Anterior cingulate cortex (tissue), 58 donors: ENCODE measurements at regions not wholly inside any gene's neighbourhood (a gene's known extent, or its start where the extent isn't known, plus 50 kb on each side); places are given as distances from the start of the nearest gene placed in this dataset.
"Not testable (repeated sequence)": the region's sequence is repeated elsewhere in the genome, so short reads cannot be mapped to it uniquely, and the experiment has no call there.

Experiments used
- DNase-seq, 58 donors: peaks; one replicate each; lab custom pipeline; 2025; lab: John Stamatoyannopoulos, UW

DNA sequence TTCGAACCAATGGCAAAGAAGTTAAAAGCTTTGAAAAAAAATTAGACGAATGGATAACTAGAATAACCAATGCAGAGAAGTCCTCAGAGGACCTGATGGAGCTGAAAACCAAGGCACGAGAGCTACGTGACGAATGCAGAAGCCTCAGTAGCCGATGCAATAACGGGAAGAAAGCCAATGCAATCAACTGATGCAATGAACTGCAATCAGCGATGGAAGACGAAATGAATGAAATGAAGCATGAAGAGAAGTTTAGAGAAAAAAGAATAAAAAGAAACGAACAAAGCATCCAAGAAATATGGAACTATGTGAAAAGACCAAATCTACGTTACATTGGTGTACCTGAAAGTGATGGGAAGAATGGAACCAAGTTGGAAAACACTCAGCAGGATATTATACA lies 52.6 kb upstream of the MRPS30 start:
- not testable (repeated sequence) for DNase-seq

- no peak for DNase-seq
Observed at GRCh38 chr5:44747396-44747795, 61.4 kb upstream of the MRPS30 start.

DNA sequence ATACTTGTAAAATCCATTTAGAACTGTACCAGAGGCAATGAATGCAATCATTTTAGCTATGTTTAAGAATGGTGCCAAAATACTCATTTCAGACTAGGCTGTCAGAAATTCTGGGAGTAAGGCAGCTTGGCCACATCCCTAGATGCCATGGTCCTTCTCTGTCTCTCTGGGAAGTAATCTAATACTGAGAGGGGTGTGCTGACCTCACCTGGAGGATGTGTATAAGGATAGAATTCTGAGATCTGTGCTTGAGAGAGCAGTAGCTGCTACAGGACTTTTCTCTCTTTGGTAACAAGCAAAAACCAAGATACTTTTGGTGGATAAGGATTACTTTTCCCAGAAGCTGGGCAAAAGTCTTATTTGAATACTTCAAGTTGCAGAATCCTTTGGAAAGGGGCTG lies 68.1 kb upstream of the MRPS30 start:
- DNase-seq, result no peak

GRCh38 chr5:44729536-44729935 lies 79.2 kb upstream of the MRPS30 start:
- no peak for DNase-seq

DNA sequence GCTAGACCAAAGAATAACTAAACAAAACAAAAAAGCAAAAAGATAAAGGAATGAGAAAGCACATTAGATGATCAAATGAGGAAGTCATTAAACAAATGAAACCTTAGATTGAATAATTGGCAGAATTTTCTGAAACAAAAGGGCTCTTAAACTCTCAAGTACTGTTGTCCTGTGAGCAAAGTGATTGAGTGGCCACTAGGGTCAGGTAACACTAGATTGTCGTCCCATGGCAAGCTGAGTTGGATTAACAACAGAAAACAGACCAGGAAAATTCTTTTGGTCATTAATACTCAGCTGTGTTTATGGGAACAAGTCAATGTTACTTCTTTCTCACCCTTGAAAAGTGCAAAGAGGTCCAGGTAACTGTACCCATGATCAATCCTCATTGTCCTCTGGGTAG lies 81.6 kb upstream of the MRPS30 start:
- DNase-seq, result no peak

- no peak for DNase-seq
Observed at GRCh38 chr5:44719856-44720255, 88.9 kb upstream of the MRPS30 start.

DNA sequence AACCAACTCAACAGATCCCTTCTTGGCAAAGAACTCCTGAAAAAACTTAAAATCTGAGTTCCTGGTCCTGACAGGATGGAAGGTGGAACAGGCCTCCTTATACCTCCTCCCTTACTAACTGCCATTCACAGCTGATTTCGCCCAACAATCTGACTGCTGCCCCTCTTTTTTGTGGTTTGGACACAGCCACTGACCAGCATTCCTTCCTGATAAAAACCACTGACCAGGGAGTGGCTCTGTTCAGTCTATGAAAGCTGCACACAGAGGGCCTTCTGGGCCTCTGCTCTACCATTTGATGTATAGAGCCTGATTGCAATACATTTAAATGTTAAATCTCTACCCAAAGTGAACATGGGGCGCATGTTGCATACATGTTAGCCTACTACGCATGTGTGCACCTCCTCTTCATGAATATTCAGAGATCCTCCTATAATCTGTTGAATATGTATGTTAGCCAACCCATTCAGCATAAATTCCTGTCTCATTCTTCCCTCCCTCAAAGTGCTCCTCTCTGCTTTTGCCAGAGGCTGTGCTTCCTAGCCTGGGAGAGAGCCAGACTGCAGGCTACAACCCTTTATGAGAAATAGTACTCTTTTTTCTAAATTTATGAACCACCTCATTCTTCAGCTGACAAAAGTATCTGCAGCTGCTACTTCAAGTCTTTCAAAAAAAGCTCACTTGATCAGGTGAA lies 93.7 kb upstream of the MRPS30 start:
- no peak for DNase-seq

DNA sequence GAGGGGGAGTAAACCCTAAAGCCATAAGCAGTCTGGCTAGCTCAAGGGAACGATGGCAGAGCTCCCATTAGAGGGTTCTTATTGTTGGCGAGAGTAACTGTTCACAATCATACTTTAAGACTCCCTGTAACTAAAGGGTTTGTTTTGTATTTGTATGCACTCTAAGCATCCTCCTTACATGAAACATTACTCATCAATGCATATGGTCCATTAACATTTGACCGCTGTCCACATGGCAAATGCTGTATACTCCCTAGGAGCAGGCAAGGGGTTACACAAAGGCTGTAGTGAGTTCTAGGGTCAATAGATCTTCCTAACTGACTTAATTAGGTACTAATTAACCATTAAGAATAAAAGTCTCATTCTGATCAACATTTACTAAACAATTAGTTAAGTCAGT lies 95.3 kb upstream of the MRPS30 start:
- no peak for DNase-seq

DNA sequence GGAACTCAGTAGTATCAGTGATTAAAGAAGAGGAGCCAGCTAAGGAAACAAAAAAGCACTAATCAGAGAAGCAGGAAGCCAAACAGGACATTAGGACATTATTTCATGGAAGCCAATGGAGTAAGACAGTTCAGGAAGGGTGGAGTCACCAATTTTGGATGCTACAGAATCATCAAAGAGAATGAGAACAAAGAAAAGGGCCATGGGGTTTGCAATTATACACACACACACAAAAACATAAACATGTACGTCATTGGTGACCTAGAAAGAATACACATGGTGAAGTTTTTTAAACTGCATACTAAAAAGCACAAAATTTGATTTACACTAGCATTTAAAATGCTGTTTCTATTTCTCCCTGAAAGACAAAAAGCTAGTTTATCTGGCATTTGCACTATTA lies 96.8 kb upstream of the MRPS30 start:
- no peak for DNase-seq

GRCh38 chr5:44708602-44709001 lies 100.1 kb upstream of the MRPS30 start:
- no peak for DNase-seq

DNA sequence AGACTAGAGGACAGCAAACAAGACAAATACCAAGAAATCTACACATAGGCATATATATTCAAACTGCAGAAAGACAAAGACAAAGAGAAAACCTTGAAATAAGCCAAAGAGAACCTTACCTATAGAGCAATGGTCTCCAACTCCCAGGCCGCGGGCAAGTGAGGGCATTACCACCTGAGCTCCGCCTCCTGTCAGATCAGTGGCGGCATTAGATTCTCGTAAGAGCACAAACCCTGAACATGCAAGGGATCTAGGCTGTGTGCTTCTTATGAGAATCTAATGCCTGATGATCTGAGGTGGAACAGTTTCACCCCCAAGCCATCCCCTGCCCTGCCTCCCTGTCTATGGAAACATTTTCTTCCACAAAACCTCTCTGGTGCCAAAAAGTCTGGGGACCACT lies 101.0 kb upstream of the MRPS30 start:
- DNase-seq, result no peak

DNA sequence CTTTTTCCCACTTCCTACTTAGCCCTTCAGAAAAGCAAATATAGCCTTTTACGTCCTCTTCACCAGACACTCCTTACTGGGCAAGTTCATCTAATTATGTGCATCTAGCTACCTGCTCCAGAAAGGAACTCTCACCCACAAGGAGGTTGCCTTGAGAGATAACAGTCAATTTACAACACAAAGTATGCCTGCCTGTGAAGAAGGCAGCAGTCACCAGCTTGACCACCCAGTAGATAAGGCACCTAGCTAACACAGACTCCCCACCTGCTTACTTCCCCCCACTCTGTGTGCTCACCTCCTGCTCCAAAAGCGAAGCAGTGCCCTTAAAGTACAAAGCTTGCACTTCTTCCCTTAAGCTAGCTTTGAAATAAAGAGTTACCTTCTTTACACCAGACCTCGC lies 111.7 kb upstream of the MRPS30 start:
- DNase-seq, result no peak

GRCh38 chr5:44695259-44695658 lies 113.5 kb upstream of the MRPS30 start:
- DNase-seq, result no peak

- no peak for DNase-seq
Observed at GRCh38 chr5:44691802-44692201, 116.9 kb upstream of the MRPS30 start.

DNA sequence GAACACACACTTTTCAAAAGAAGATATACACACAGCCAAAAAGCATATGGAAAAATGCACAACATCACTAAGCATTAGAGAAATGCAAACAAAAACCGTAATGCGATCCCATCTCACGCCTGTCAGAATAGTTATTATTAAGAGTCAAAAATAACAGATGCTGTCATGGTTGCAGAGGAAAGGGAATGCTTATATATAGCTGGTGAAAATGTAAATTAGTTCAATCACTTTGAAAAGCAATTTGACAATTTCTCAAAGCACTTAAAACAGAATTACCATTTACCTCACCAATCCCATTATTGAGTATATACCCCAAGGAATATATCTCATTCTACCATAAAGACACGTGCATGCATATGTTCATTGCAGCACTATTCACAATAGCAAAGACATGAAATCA lies 126.8 kb upstream of the MRPS30 start:
- no peak for DNase-seq

DNA sequence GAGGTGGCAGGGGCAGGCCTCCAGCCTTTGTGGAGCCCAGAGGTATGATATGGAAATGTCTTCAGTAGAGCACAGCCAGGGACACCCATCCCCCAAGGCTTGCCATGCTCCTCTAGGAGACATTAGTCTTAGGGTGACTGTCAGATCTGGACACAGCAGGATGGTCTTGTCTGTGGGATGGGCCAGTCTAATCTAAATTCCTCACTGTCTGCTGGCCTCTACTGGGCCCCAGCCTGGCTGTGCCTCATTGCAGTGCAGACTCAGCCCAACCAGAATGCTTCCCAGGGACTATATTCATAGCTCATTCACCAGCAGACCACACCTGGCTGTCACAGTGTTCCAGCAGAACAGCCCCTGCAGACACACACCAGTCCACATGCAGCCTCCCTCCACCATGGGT lies 129.5 kb upstream of the MRPS30 start:
- no peak for DNase-seq

GRCh38 chr5:44675296-44675695 lies 133.5 kb upstream of the MRPS30 start:
- no peak for DNase-seq

DNA sequence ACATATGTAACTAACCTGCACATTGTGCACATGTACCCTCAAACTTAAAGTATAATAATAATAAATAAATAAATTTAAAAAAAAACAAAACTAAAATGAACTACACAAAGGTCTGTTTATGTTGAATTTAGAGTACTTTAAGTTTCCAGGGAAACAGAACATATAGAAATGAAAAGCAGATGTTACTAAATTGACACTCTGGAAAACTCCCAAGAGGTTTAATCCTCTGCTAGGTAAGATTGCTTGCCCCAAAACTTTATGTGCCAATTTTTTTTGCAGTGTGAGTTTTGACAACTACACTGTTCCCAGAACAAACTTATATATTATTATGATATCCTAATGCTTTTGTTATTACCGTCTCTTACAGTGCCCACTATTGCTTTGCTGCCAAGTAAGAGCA lies 134.3 kb upstream of the MRPS30 start:
- no peak for DNase-seq

DNA sequence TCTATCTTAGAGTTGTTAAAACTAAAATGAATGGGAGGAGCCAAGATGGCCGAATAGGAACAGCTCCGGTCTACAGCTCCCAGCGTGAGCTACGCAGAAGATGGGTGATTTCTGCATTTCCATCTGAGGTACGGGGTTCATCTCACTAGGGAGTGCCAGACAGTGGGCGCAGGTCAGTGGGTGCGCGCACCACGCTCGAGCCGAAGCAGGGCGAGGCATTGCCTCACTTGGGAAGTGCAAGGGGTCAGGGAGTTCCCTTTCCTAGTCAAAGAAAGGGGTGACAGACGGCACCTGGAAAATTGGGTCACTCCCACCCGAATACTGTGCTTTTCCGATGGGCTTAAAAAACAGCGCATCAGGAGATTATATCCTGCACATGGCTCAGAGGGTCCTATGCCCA lies 140.3 kb upstream of the MRPS30 start:
- DNase-seq, result not testable (repeated sequence)

DNA sequence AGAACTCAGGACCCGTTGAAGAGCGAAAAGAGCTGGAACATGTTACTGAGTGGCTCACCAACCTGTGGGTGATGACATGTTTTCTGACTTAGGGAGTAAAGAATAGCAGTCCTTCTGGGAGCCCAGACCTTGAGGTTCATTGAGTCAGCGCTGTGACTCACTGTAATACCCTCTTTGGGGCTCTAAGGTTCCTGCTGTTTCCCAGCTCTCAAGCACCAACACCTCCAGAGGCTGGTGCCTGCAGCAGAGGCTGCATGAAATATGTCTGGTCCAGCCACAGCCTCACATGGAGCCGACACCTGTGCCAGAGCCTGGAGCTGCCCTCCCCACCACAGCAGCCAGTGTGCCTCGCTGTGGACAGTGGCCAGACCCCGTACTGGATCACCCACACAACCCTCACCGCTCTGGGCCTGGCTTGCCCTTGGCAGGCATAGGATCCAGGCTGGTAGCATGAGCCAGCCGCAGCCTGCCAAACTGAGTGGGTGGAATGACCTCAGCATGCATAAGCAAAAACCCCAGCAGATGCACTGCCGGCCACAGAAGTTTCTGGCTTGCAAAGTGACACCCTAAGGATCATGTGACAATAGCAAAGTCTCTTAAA lies 143.5 kb upstream of the MRPS30 start:
- DNase-seq, result peak in 4 of 58 donors; percentile 2 to 3 (median 3)

- DNase-seq, result no peak
Observed at GRCh38 chr5:44664711-44665100, 144.0 kb upstream of the MRPS30 start.

GRCh38 chr5:44663991-44664710 lies 144.6 kb upstream of the MRPS30 start:
- DNase-seq, result no peak
